IMR-90 (cell line): ENCODE measurements at regions not wholly inside any gene's neighbourhood (a gene's known extent, or its start where the extent isn't known, plus 50 kb on each side); places are given as distances from the start of the nearest gene placed in this dataset.

Experiments
- ATAC-seq: fragments of 200-7000 bp; cut with Tn5 transposase; 2 replicates; pipeline ENCODE4 v1.9.1; 2020; ENCODE audit warnings: low read depth, mild to moderate bottlenecking, moderate library complexity
- BruUV-seq: library from RNA; stranded (reverse); fragments of 400-500 nt; replicated peaks from 2 replicates; lab custom pipeline; 2021; lab: Mats Ljungman, UMichigan
- CTCF ChIA-PET: fragments of 300-600 bp; formaldehyde crosslinking; extraction: SDS; loops from one replicate; lab custom pipeline; 2021; ENCODE audit warnings: antibody characterized with exemption; lab: Yijun Ruan, JAX
- POLR2A ChIA-PET: fragments of 300-600 bp; sonication (Branson Sonifier 250); formaldehyde crosslinking; loops from one replicate; lab custom pipeline; 2022; ENCODE audit warnings: antibody characterized with exemption; ENCODE audit not compliant: unreplicated experiment; lab: Charles Lee
- DNase-seq: peaks from one replicate; pipeline ENCODE4 v3.0.0; 2013
- H2AFZ ChIP-seq: replicated peaks from 2 replicates; pipeline ENCODE3; 2013; ENCODE audit warnings: low read length, mild to moderate bottlenecking; ENCODE audit not compliant: poor library complexity
- H2AK5ac ChIP-seq: 2 replicates; pipeline ENCODE4 v1.6.1; 2013; ENCODE audit warnings: low read depth, low read length, inconsistent platforms
- H2AK9ac ChIP-seq: replicated peaks from 2 replicates; pipeline ENCODE3; 2013; ENCODE audit warnings: mild to moderate bottlenecking, low read depth, low read length, moderate library complexity; ENCODE audit not compliant: poor library complexity
- H2BK120ac ChIP-seq: 2 replicates; pipeline ENCODE4 v1.6.1; 2013; ENCODE audit warnings: low read depth, low read length, inconsistent platforms
- H2BK15ac ChIP-seq: 3 replicates; pipeline ENCODE4 v1.6.1; 2013; ENCODE audit warnings: low read depth, low read length, inconsistent platforms
- H2BK20ac ChIP-seq: 2 replicates; pipeline ENCODE4 v1.6.1; 2013; ENCODE audit warnings: low read depth, mild to moderate bottlenecking, inconsistent platforms, low read length, moderate library complexity
- H2BK5ac ChIP-seq: 2 replicates; pipeline ENCODE4 v1.6.1; 2013; ENCODE audit warnings: mild to moderate bottlenecking, low read depth, low read length, inconsistent platforms; ENCODE audit not compliant: poor library complexity, severe bottlenecking
- H3K14ac ChIP-seq: replicated peaks from 2 replicates; pipeline ENCODE4 v1.6.1; 2013; ENCODE audit warnings: low read depth, low read length, inconsistent platforms
- H3K18ac ChIP-seq: 2 replicates; pipeline ENCODE4 v1.6.1; 2013; ENCODE audit warnings: low read depth, low read length, control low read depth
- H3K23ac ChIP-seq: 2 replicates; pipeline ENCODE4 v1.6.1; 2013; ENCODE audit warnings: low read depth, low read length, inconsistent platforms
- H3K27ac ChIP-seq: 2 replicates; pipeline ENCODE4 v1.5.1; 2013; ENCODE audit warnings: mild to moderate bottlenecking, control low read depth, low read length; ENCODE audit not compliant: insufficient read depth
- H3K27me3 ChIP-seq: 2 replicates; pipeline ENCODE4 v1.6.1; 2013; ENCODE audit warnings: low read length; ENCODE audit not compliant: control insufficient read depth, insufficient read depth
- H3K36me3 ChIP-seq: 2 replicates; pipeline ENCODE4 v1.6.1; 2013; ENCODE audit warnings: low read length, mixed read lengths; ENCODE audit not compliant: control insufficient read depth, insufficient read depth
- H3K4ac ChIP-seq: 2 replicates; pipeline ENCODE4 v1.6.1; 2013; ENCODE audit warnings: low read depth, low read length, inconsistent platforms
- H3K4me1 ChIP-seq: 2 replicates; pipeline ENCODE4 v1.6.1; 2013; ENCODE audit warnings: low read length, mixed read lengths; ENCODE audit not compliant: control insufficient read depth, insufficient read depth
- H3K4me2 ChIP-seq: 2 replicates; pipeline ENCODE4 v1.6.1; 2013; ENCODE audit warnings: low read depth, mild to moderate bottlenecking, control low read depth, low read length, moderate library complexity
- H3K4me3 ChIP-seq: 2 replicates; pipeline ENCODE4 v1.5.1; 2013; ENCODE audit warnings: low read depth, mild to moderate bottlenecking, control low read depth, low read length, moderate library complexity; ENCODE audit not compliant: insufficient read depth
- H3K56ac ChIP-seq: 2 replicates; pipeline ENCODE4 v1.6.1; 2013; ENCODE audit warnings: low read length, inconsistent platforms; ENCODE audit not compliant: insufficient read depth; ENCODE audit errors: extremely low read depth
- H3K79me1 ChIP-seq, 2 experiments: 2 replicates each; pipeline ENCODE4 v1.6.1; 2013; ENCODE audit warnings: low read length in 2 of 2, inconsistent platforms in 1 of 2, low read depth in 1 of 2
- H3K9ac ChIP-seq: 2 replicates; pipeline ENCODE4 v1.6.1; 2013; ENCODE audit warnings: low read depth, low read length, control low read depth
- H3K9me1 ChIP-seq: 2 replicates; pipeline ENCODE4 v1.6.1; 2013; ENCODE audit warnings: low read length, inconsistent platforms; ENCODE audit not compliant: insufficient read depth
- H3K9me3 ChIP-seq: 2 replicates; pipeline ENCODE4 v1.6.1; 2013; ENCODE audit warnings: low read length; ENCODE audit not compliant: control insufficient read depth, insufficient read depth
- H4K20me1 ChIP-seq: 2 replicates; pipeline ENCODE4 v1.6.1; 2013; ENCODE audit warnings: low read length, inconsistent platforms; ENCODE audit not compliant: insufficient read depth
- H4K5ac ChIP-seq: 2 replicates; pipeline ENCODE4 v1.6.1; 2013; ENCODE audit warnings: mild to moderate bottlenecking, low read depth, low read length, control low read depth
- H4K8ac ChIP-seq, 2 experiments: 2 replicates each; pipeline ENCODE4 v1.6.1; 2013; ENCODE audit warnings: low read depth in 2 of 2, low read length in 2 of 2, control low read depth in 1 of 2, inconsistent platforms in 1 of 2
- H4K91ac ChIP-seq: 2 replicates; pipeline ENCODE4 v1.6.1; 2013; ENCODE audit warnings: low read depth, low read length, inconsistent platforms; ENCODE audit not compliant: insufficient read depth
- BHLHE40 ChIP-seq: fragments of 150-350 bp; IDR thresholded peaks from 2 replicates; pipeline ENCODE4 v1.6.1; 2016; ENCODE audit warnings: mild to moderate bottlenecking, low read depth, low read length
- CHD1 ChIP-seq: IDR thresholded peaks from 2 replicates; pipeline ENCODE4 v1.6.1; 2012; ENCODE audit warnings: low read depth, low read length, improper control_type of control experiment
- ELK1 ChIP-seq: fragments of 150-350 bp; IDR thresholded peaks from 2 replicates; pipeline ENCODE4 v1.6.1; 2016; ENCODE audit warnings: low read depth, mild to moderate bottlenecking, low read length, moderate library complexity, borderline replicate concordance
- FOS ChIP-seq: fragments of 150-350 bp; IDR thresholded peaks from 2 replicates; pipeline ENCODE4 v1.6.1; 2016; ENCODE audit warnings: low read depth, low read length
- MAFK ChIP-seq: IDR thresholded peaks from 2 replicates; pipeline ENCODE4 v1.6.1; 2012; ENCODE audit warnings: low read depth, low read length, improper control_type of control experiment
- POLR2A ChIP-seq: IDR thresholded peaks from 2 replicates; pipeline ENCODE4 v1.6.1; 2012; ENCODE audit warnings: mild to moderate bottlenecking, low read depth, low read length
- RAD21 ChIP-seq: IDR thresholded peaks from 2 replicates; pipeline ENCODE4 v1.6.1; 2012; ENCODE audit warnings: low read length, improper control_type of control experiment
- RFX5 ChIP-seq: IDR thresholded peaks from 2 replicates; pipeline ENCODE4 v1.8.0; 2012; ENCODE audit warnings: low read depth, mild to moderate bottlenecking, low read length, moderate library complexity
- dilution Hi-C: fragments of 300-500 bp; cut with HindIII; formaldehyde crosslinking; loops from one replicate; pipeline ENCODE4 v1.14.3; 2018; ENCODE audit warnings: low sequenced_read_pairs; ENCODE audit not compliant: unreplicated experiment
- in situ Hi-C: fragments of 300-500 bp; cut with MboI; formaldehyde crosslinking; loops from 3 replicates; pipeline ENCODE4 v1.14.3; 2019; ENCODE audit warnings: low sequenced_read_pairs, inconsistent platforms, mixed read lengths
- intact Hi-C: fragments of 100-400 bp; cut with micrococcal nuclease; formaldehyde crosslinking; loops from 2 replicates; pipeline ENCODE4 v1.10.0; 2022

GRCh38 chr1:60567256-60567655, 493.7 kb upstream of the C1orf87 start:
- no TSS peak for BruUV-seq
- dilution Hi-C loops (no loop called here), intact Hi-C loops (no loop called here), in situ Hi-C loops (no loop called here)
- Histone ChIP-seq H3K4me2 (no peak overlapping the region), H2AFZ (no peak overlapping the region), H2AK9ac (no peak overlapping the region), H3K4ac (no peak overlapping the region), H2BK20ac (no peak overlapping the region), H3K4me3 (no peak overlapping the region), H4K5ac (no peak overlapping the region), H3K9ac (no peak overlapping the region), H2BK15ac (no peak overlapping the region), H3K23ac (no peak overlapping the region), H3K18ac (no peak overlapping the region), H4K20me1 (no peaks in the 10 kb centered on the region), H3K27me3 (no peaks in the 10 kb centered on the region), H3K56ac (no peak overlapping the region), H3K9me3 (no peaks in the 10 kb centered on the region; the same call in none of the 2 replicates), H2BK120ac (no peak overlapping the region), H3K36me3 (no peaks in the 10 kb centered on the region), H2BK5ac (no peak overlapping the region), H3K14ac (no peak overlapping the region), H4K91ac (no peak overlapping the region), H3K9me1 (no peaks in the 10 kb centered on the region), H3K79me1 (no peaks in the 10 kb centered on the region), H3K27ac (no peak overlapping the region), H3K4me1 (no peaks in the 10 kb centered on the region), H2AK5ac (no peak overlapping the region), H4K8ac (no peak overlapping the region)
- DNase-seq (no peak), ATAC-seq (no peak)
- TF ChIP-seq RFX5 (no peak), RAD21 (no peak), CHD1 (no peak), FOS (no peak), POLR2A (no peak), ELK1 (no peak), MAFK (no peak), BHLHE40 (no peak)
- ChIA-PET POLR2A (no interaction called here), CTCF (no interaction called here)
